ENCODE measurements at regions not wholly inside any gene's neighbourhood (a gene's known extent, or its start where the extent isn't known, plus 50 kb on each side); places are given as distances from the start of the nearest gene placed in this dataset.

DNA sequence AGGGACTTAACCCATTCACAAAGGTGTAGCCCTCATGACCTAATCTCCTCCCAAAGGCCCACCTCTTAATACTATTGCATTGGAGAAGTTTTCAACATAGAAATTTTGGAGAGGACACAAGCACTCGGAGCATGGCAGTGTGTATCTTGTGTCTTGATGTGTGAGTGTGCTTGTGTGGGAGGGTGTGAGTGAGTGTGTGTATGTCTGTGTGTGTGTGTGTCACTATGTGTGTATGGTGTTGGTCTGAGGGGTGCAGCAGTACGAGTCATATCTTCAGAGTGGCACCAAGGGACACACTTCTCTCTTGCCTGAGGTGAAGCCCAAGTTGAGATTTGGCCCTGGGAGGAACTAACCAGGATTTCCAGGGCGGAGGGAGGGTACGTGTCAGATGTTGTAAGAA lies 73.7 kb downstream of the NAV1 start:
- no peak for DNase-seq

DNA sequence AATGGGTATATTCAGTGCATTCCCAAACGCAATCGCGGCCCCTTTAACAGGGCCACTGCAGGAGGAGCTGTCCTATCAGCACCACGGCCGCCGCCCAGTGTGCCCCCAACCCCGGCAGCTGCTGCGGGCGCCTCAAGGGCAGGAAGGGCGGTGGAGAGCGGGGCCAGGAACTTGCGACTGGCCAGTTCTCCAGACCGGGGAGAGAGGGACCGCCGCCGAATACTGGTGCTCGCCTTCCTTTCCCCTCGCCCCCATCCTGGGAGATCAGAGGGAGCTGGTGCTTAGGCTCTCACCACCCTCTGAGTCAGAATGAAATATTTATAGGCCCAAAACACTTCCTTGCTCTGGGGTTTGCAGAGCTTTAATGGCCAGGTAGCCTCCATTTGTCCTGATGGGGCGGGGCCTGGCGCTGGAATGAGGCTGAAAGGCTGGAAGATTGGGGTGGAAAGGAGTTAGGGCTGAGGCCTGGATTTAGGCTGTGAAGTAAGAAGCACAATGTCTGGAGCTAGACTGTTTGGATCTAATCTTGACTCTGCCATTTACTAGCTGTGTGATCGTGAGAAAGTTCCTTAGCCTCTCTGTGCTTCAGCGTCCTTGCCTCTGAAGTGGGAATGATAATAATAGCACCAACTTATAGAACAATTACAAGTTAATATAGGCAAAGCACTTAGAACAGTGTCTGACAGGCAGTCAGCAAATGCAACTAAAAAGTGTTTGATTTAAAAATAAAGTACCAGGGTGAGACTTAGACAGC lies 75.5 kb downstream of the NAV1 start:
- DNase-seq: no peak

DNA sequence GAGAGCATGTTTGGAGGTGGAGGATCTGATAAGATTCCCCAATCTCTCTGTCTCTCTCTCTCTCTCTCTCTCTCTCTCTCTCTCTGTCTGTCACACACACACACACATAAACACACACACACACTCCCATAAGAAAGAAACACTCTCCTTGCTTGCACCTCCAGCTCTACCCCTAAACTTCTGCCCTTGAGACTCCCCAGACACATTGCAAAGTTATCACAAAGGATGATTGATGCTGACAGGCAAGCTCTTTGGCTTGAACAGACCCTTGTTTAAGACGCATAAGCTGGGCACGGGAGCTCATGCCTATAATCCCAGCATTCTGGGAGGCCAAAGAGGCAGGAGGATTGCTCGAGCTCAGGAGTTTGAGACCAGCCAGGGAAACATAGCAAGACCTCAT lies 78.2 kb downstream of the NAV1 start:
- no peak for DNase-seq

DNA sequence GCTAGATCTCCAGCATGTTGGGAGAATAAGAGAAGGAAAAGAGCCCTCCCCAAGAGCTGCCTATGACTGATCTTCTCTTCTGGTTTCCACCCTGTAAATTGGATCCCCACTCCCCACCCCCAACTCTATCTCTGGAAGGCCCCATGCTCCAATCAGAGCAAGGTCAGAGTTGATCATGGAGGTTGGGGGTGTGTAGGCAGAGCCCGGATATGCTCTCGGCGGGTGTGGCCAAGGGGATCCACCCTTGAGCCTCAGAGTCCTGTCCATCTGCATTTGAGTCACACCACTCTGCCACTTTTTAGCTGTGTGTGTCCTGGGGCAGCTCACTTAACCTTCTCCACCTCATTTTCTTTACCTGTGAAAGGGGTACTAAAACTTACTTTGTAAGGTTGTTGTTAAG lies 79.5 kb downstream of the NAV1 start:
- DNase-seq: no peak

DNA sequence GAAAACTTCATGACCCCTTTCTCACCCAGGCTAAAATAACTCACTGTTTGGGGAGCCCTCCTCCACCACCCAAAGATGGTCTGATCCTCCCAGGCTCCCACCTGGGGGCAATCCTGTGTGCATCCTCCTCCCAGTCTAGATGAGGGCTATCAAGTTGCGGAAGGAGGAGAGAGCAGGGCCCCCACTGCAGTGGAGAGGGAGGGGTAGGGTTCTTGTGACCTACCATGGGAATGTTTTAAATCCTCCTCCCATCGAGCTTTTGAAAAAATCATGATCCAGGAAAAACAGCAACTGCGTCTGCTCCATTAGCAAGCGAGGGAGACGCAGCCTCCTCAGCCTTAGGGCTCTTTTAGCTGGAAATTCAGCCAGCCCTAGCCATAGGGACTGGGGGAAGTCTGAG lies 80.0 kb downstream of the NAV1 start:
- no peak for DNase-seq

DNA sequence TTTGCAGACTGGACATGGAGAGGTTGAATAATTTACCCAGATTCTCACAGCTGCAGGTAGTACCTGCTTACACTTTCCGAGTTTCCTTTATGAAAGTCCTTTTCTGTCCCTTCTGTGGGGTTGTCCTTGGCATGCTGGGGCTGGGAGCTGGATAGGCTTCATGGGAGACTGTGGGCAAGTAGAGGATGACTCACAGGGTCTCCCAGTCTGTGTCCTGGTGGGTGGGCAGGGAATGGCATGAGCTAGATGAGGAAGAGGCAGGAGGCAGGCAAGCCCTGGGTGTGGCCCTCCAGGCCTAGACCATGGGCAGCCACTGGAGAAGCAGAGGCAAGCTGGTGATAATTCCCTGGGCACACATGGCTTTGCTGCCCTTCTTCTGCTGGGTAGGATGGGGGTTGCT lies 80.6 kb downstream of the NAV1 start:
- no peak for DNase-seq

DNA sequence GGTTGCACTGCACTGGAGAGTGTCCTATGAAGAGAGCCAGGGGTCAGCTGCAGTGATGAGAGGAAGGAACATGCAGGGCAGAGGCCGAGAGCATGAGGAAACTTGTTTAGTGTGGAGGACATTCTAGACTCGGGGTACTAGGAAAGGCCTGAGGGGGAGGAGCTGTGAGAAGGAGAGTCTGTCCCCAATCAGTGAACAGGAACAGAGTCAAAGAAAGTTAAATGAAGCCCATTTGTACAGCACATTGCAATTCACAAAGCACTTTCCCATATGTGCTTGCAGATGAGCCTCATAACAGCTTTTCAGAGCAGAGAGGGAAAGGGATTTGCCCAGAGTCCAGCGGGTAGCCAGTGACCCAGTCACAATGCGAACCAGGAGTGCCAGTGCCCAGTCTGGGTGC lies 83.4 kb downstream of the NAV1 start:
- no peak for DNase-seq

DNA sequence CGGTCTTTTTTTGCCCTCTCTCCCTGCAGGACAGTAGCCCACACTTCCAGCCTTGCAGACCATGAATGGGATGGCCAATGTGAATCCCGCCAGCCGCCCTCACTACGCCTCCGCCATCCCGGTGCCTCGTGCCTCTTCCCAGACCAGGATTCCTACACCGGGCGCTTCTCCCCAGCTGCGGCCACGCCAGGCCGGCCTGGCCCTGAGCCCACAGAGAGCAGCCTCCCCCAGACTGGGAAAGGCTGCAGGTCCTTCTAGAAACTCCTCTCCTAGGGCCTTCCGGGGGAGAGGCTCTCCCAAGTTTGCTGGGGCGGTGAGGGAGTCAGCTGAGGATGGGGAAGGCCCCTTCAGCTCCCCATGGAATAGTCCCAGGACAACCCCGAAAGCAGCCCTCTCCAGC lies 83.9 kb downstream of the NAV1 start:
- DNase-seq: no peak

DNA sequence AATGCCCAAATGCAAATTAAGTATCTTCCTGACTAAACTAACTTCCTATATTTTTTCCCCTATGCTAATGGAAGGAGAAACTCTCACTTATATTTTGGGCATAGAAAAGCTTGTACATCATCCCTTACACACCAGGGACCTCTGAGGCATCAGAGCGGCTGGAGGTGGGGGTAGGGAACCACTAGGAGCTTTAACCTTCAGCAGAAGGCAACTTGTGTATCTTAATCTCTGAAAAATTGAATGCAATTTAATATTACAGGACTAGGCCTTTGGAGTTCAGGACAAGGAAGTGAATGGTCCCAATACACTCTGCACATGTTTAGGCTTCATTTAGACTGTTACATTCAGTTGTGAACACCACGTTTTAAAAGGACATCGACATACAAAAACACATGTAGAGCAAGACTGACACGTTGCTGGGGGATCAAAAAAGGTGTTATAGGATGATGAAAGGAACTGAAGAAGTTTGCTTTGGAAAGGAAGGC lies 85.9 kb downstream of the NAV1 start:
- no peak for DNase-seq

DNA sequence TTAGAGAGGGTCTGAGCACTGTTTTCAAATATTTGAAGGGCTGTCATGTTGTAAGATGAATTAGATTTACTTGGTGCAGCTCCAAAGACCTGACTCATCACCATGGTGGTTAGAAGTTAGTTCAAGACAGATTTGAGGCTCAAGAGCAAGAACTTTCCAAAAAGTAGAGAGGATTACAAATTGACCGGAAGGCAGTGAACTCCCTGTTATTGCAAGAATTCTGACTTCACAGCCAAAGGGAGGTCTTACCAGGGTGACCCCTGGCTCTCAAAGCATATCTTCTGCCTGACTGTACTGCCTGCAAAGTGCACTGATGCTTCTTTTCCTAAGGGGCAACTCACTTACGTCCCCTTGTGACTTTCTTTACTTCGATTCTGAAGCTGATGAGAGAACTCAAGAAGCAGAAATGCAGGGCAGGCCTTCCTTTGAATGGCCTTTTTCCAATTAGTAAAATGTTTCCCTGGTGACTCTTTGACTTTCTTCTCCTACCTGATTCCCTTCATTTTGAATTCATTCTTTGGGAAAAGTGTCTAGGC lies 86.4 kb downstream of the NAV1 start:
- DNase-seq: no peak

DNA sequence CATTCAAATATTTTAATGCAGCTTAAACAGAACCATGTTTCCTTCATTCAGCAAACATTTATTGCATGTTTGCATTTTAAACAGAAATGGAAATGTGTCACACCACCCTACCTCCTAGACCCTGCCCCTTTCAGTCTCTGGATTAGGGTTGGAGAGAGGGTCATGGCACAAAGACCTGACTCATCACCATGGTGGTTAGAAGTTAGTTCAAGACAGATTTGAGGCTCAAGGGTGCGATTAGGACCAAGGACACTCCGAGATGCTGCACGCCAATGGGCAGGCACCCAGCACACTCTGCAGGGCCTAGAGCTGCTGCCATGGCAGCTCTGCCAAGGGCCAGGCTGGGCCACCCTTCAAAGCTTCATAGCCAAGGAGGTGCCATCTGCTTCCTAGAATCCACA lies 86.9 kb downstream of the NAV1 start:
- no peak for DNase-seq

DNA sequence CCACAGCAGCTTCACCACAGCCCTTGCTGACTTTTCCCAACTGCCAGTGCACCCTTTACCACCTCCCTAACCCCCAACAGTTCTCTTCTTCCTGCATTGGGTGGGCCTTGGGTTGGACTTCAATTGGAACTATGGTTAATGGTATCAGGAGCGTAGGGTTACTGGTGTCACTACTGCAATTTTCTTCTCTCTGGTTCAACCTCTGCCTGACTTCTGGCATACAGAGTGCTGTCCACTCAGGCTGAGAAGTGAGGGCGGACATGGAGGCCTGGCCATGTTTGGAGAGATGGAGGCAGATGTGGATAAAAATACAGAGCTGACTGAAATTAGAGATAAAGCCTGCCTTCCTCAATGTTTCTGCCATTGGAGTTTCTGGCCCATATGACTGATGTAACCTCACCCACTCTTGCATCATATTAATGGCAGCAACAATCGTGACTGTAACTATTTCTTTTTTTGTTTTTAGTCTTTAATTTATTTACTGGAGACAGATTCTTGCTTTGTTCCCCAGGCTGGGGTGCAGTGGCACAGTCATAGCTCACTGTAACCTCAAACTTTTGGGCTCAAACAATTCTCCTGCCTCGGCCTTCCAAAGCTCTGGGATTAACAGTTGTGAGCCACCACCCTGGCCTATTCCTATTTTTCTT lies 87.8 kb downstream of the NAV1 start:
- no peak for DNase-seq

DNA sequence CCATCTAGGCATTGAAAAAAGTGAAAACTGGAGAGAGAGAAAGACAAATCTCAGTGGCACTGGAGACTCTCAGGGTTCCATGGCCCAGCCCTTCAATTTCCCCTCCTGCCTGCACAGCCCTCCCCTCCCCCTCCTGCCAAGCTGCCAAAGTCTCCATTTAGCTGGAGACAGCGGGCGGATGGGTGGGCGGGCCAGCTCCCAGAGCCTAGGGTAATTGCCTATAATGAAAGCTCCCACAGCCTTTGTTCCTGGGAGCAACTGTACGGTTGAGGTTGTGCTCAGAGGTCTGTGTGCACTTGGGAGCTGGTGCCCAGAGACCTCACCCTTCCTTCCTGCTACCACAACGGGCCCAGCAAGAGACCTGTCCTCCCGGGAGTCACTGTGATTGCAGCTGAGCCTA lies 89.6 kb downstream of the NAV1 start:
- no peak for DNase-seq

DNA sequence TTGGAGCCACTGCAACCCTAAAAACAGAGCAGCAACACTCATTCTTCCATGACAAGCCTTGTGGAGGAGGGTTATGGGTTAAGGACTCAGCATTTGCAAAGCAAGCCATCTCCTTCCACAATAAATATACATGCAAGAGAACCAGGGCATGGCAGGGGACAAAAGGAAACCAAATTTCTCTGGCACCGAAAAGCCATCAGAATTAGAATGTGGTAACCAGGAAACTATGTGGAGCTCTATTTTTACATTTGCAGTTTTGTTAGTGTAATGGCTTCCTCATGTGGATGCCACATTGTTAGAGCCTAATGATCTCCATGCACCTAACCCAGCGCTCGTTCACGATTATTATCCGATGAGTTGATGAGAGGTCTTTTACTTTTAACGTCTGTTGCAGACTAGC lies 91.7 kb downstream of the NAV1 start:
- DNase-seq: no peak

DNA sequence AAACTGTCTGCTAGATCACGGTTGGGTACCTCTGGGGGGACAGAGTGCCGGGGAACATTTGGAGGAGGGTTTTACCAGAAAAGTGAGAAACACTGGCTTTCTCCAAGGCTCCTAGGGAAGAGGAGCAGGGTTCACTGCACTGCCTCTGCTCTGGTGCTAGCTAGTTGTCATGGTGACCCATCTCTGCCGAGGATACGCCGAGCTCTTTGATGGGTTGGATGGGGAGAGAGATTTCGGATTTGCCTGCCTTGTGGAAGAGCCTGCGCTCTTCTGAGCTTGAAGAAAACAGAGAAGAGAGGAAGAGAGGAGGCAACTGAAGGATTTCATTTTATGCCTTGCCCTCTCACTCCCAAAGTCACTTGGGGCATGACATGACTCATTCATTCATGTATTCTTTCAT lies 92.1 kb downstream of the NAV1 start:
- no peak for DNase-seq

DNA sequence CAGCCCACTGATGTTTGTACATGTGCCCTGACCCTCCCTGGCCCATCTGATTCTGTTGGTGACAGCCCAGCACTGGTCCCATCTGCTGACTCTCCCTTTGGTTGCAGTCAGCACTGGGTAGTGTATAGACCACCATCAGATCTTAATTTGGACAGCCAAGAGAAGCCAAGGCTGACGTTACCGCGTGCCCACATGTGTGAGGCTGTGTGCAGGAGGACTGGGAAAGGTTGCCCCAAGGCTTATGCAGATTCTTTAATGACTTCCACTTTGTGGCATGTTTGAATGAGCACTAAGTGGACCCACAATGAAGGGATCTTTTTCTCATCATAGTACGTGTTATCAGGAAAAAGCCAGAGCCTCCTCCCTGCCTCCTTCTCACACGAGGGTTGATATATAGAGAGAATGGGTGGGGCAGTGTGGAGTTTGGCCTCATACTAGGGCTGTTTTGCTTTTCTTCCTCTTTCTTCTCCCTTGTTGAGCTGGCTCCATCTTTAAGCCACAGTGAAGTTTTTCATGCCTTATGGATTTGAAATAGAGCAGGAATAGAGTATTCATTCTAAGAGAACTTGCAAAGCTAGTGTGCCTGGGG lies 93.5 kb downstream of the NAV1 start:
- DNase-seq: no peak

DNA sequence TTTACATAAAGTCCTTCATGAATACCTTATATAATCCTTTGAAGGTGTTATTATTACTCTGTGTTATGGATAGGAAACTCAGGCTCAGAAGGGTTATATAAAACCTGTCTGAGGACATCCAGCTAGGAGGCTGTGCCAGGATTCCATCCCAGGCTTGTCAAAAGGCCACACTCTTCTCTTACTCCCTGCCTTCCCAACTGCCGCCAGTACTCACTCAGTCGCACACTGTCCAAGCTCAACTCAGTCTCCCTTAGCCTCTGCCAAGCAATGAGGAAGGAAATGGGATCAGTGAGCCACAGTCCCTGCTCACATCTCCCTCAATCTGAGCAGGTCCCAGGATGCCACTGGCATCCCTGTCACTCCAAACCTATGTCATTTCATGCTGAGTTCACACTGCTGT lies 94.4 kb downstream of the NAV1 start:
- DNase-seq: no peak

DNA sequence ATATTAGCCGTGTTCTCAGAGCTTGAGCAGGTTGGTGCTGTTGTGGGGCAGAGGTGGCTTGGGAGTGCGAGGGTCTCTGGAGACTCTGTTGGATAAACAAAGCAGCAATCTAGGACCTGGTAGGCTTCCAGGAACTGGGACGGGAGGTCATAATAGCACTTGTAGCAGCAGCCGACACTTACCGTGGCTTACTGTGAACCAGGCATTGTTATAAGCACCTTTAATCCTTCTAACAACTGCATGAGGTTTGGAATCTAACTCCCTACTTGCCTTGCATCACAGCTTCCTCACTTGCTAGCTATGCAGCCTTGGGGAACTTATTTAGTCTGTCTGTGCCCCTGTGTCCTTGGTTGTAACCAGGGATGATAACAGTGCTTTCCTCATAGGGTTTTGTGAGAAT lies 94.9 kb downstream of the NAV1 start:
- no peak for DNase-seq

DNA sequence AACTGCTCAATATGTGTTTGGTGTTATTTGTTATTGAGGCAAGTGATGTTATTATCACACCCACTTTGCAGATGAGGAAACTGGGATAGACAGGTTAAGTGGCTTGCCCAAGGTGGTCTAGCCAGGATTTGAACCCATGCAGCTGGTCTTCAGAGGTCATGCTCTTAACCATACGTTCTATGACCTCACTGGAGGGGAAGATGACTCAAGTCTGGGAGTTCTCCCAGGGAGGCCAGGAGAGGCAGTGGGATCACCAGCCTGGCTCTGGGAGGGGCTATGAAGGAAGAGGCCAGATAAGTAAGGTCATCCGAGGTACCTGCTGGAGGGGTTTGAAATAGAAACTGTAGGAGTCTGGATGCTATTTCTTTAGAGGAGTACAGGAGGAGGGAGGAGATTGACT lies 95.3 kb downstream of the NAV1 start:
- DNase-seq: no peak

DNA sequence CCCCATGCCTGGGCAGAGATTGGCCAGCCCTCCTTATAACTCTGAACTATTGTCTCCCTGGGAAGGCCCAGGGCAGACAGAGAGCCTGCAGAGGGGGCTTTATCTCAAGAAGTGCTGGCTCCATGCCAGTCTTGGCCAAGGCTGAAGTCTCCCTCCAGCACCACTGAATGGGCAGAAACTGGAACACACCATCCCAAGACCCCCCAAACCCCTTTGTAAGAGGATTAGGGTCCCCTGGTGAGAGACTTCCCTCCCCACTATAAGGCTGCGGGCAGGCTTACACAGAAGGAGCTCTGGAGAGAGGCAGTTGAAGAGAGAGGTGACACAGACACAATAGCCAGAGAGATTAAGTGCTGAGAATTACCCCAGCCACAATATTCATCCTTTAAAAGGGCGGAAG lies 97.2 kb downstream of the NAV1 start:
- DNase-seq: no peak

DNA sequence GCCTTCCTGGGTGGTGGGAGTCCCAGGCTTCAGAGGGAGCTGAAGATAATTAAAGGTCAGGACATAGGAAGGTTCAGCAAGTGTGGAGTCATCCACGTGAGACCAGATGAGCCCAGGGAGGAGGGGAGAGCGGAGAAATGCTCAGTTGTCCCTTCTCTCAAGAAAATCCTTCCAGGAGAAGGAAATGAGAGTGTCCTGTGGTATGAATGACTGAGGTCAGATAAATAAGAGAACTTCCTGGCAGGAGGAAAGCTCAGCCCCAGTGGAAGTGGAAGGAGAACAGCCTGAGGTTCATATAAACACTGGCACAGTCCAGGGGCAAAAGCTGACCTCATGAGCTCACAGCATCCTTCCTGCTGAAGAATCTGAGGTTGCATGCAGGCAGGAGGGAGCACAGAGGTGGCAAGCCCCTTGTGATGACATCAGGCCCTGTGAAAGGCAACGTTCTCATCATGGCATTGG lies 97.6 kb downstream of the NAV1 start:
- DNase-seq: no peak

DNA sequence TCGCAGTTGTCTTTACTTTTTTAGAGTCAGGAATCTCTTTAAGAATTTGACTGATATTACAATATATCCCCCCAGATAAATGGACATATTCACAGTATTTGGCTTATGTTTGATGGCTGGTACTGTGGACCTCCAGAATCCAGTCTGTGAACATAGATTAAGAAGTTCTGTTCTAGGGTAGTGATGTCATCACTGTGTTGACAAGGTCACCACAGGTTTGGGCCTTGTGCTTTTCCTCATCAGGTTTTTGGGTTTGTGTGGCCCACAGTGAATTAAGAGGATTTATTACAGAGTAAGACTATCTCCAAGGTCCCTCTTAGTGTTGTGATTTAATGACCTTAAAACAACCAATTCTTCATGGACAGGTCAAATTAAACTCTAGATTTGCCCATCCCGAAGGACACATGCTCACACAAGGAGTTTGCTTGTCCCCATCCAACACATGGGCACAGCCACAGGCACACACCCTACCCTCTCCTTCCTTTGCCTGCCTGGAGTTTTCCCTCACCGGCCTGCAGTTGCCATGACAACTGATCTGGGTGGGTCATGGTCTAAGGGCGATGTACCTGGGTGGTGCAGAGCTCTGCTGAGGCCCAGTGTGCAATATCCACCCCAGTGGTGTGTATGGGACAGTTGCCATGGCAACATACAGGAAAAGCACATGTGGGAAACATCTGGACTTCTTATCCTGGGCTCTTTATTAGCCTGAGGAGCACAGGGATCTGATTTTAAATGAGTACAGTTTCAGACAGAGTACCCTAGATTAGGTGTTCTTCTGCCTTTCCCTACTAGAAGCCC lies 98.6 kb downstream of the NAV1 start:
- no peak for DNase-seq

DNA sequence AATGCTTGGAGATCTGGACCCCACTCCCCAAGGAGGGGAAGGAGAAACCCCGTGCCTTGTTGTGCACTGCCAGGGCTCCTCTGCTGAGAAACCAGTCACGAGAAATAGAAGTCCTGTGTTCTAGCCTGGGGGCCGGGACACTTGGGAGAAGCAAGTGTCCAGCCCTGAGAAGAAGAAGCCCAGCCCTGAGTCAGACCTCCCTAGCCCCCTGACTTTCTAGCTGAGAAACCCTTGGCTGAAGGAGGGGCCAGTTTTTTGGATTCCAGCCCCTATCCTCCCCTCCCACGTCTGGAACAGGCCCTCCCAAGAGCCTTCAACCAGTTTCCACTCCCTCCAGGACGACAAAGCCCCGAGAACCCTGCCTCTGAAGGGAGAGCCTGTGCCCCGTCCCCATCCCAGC lies 100.5 kb downstream of the NAV1 start:
- DNase-seq: no peak

Data from bone marrow (tissue), 2 donors.